OCI-LY1 (cell line): ENCODE measurements at regions not wholly inside any gene's neighbourhood (a gene's known extent, or its start where the extent isn't known, plus 50 kb on each side); places are given as distances from the start of the nearest gene placed in this dataset.

Source experiments
- H2AFZ ChIP-seq: fragments of 200-600 bp; sonication (generic), shearing (Covaris generic); 2 replicates; pipeline ENCODE4 v1.6.0; 2014; ENCODE audit warnings: antibody characterized with exemption, mild to moderate bottlenecking, low read length
- H3F3A ChIP-seq: fragments of 200-600 bp; sonication (generic), shearing (Covaris generic); 2 replicates; pipeline ENCODE4 v1.6.0; 2014; ENCODE audit warnings: mild to moderate bottlenecking, antibody characterized with exemption, low read length, moderate library complexity; ENCODE audit not compliant: insufficient read depth
- H3K27ac ChIP-seq: fragments of 200-600 bp; sonication (generic); 2 replicates; pipeline ENCODE4 v1.5.1; 2014; ENCODE audit warnings: low read length, mixed run types, mild to moderate bottlenecking, low read depth; ENCODE audit not compliant: poor library complexity, severe bottlenecking
- H3K27me3 ChIP-seq: fragments of 200-600 bp; sonication (generic); 2 replicates; pipeline ENCODE4 v1.6.0; 2014; ENCODE audit warnings: antibody characterized with exemption, mild to moderate bottlenecking, low read length, moderate library complexity; ENCODE audit not compliant: insufficient read depth
- H3K36me3 ChIP-seq: fragments of 200-600 bp; sonication (generic); 2 replicates; pipeline ENCODE4 v1.6.1; 2014; ENCODE audit warnings: mild to moderate bottlenecking, antibody characterized with exemption, low read length, moderate library complexity, mixed read lengths; ENCODE audit not compliant: insufficient read depth
- H3K4me1 ChIP-seq: fragments of 200-600 bp; sonication (generic); 2 replicates; pipeline ENCODE4 v1.5.1; 2014; ENCODE audit warnings: mild to moderate bottlenecking, low read length, moderate library complexity; ENCODE audit not compliant: insufficient read depth, severe bottlenecking
- H3K4me2 ChIP-seq: fragments of 200-600 bp; sonication (generic), shearing (Covaris generic); 2 replicates; pipeline ENCODE4 v1.6.1; 2014; ENCODE audit warnings: low read length
- H3K4me3 ChIP-seq: fragments of 200-600 bp; sonication (generic); 2 replicates; pipeline ENCODE4 v1.5.1; 2014; ENCODE audit warnings: low read length, low read depth, mild to moderate bottlenecking, mixed read lengths; ENCODE audit not compliant: poor library complexity, severe bottlenecking
- H3K79me2 ChIP-seq: fragments of 200-600 bp; shearing (Covaris generic); 2 replicates; pipeline ENCODE4 v1.6.1; 2016; ENCODE audit warnings: mixed run types, low read length, mixed read lengths; ENCODE audit not compliant: insufficient read depth
- H3K9ac ChIP-seq: fragments of 200-600 bp; sonication (generic), shearing (Covaris generic); 2 replicates; pipeline ENCODE4 v1.6.1; 2014; ENCODE audit warnings: mild to moderate bottlenecking, low read length, mixed read lengths
- H3K9me2 ChIP-seq: fragments of 200-600 bp; sonication (generic), shearing (Covaris generic); 2 replicates; pipeline ENCODE4 v1.6.1; 2014; ENCODE audit warnings: low read depth, mild to moderate bottlenecking, low read length, mixed read lengths
- H3K9me3 ChIP-seq: fragments of 200-600 bp; shearing (Covaris generic); 2 replicates; pipeline ENCODE4 v1.6.1; 2014; ENCODE audit warnings: low read length, mixed read lengths
- H4K20me1 ChIP-seq: fragments of 200-600 bp; sonication (generic), shearing (Covaris generic); 2 replicates; pipeline ENCODE4 v1.6.0; 2016; ENCODE audit warnings: mild to moderate bottlenecking, low read length; ENCODE audit not compliant: insufficient read depth
- EZH2 ChIP-seq: fragments of 200-600 bp; sonication (generic), shearing (Covaris generic); IDR thresholded peaks from 2 replicates; pipeline ENCODE4 v1.8.0; 2017; ENCODE audit warnings: borderline replicate concordance, mixed run types, mild to moderate bottlenecking, antibody characterized with exemption, low read length, moderate library complexity, mixed read lengths
- TF ChIP-seq, protein P1 (sequence below): fragments of 200-600 bp; sonication (generic), shearing (Covaris generic); IDR thresholded peaks from 2 replicates; pipeline ENCODE4 v1.5.1; 2017; ENCODE audit warnings: mild to moderate bottlenecking, antibody characterized with exemption, low read length, moderate library complexity, mixed read lengths

DNA sequence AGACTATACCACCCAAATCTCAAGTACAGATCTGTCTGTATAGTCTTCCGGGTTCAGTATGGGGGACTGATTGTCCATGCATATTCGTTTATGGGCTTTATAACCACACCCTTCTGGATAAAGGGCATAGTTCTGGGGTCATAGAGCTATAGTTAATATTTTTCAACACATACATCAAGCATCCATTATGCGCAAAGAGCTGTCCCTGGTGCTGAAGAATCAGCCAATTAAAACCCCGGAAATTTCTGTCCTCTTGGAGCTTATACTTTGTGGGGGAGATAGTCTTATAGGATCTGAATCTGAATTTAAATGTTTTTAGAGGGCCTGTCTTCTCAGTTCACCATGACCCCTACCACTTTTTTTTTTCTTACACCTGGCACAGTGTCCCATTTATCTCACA is 256.7 kb downstream of the SUDS3 start:
- no peaks in the 10 kb centered on the region for H3K9me3 ChIP-seq
- H3K27me3 ChIP-seq, result no peaks in the 10 kb centered on the region
- H2AFZ ChIP-seq, result no peak overlapping the region
- TF ChIP-seq EZH2, result no peak
- TF ChIP-seq, protein P1, sequence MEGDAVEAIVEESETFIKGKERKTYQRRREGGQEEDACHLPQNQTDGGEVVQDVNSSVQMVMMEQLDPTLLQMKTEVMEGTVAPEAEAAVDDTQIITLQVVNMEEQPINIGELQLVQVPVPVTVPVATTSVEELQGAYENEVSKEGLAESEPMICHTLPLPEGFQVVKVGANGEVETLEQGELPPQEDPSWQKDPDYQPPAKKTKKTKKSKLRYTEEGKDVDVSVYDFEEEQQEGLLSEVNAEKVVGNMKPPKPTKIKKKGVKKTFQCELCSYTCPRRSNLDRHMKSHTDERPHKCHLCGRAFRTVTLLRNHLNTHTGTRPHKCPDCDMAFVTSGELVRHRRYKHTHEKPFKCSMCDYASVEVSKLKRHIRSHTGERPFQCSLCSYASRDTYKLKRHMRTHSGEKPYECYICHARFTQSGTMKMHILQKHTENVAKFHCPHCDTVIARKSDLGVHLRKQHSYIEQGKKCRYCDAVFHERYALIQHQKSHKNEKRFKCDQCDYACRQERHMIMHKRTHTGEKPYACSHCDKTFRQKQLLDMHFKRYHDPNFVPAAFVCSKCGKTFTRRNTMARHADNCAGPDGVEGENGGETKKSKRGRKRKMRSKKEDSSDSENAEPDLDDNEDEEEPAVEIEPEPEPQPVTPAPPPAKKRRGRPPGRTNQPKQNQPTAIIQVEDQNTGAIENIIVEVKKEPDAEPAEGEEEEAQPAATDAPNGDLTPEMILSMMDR, result no peak
- no peaks in the 10 kb centered on the region for H3K36me3 ChIP-seq
- no peaks in the 10 kb centered on the region for H3K4me1 ChIP-seq
- no peaks in the 10 kb centered on the region for H3K79me2 ChIP-seq
- H3F3A ChIP-seq, result no peaks in the 10 kb centered on the region
- no peak overlapping the region for H3K4me3 ChIP-seq
- H3K27ac ChIP-seq, result no peak overlapping the region
- H4K20me1 ChIP-seq, result no peaks in the 10 kb centered on the region
- no peaks in the 10 kb centered on the region for H3K9me2 ChIP-seq
- no peak overlapping the region for H3K9ac ChIP-seq
- H3K4me2 ChIP-seq, result no peak overlapping the region

DNA sequence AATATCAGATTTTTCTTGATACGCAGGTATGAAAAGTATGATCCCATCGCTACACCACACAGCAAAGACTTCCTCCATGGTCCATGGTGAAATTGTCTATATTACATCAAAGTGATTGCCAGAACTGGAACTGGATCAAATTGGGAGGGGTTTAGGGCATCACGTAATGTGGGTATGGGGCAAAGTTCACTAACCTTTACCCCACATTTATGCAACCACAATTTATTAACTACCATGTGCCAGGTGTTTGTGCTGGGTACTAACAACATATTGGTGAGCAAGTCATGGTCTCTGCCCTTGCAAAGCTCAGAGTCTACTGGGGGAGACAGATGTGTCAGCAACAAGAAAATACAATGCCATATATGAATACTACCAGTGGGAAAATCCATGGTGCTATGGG is 258.9 kb downstream of the SUDS3 start:
- H3K4me2 ChIP-seq, result no peak overlapping the region
- H3K27ac ChIP-seq, result no peak overlapping the region
- H3K9me2 ChIP-seq, result no peaks in the 10 kb centered on the region
- H3K4me3 ChIP-seq, result no peak overlapping the region
- H3K27me3 ChIP-seq, result no peaks in the 10 kb centered on the region
- TF ChIP-seq EZH2, result no peak
- TF ChIP-seq, protein P1, result no peak
- no peaks in the 10 kb centered on the region for H3K4me1 ChIP-seq
- no peaks in the 10 kb centered on the region for H3K9me3 ChIP-seq
- no peaks in the 10 kb centered on the region for H3K79me2 ChIP-seq
- no peaks in the 10 kb centered on the region for H3F3A ChIP-seq
- no peaks in the 10 kb centered on the region for H3K36me3 ChIP-seq
- H2AFZ ChIP-seq, result no peak overlapping the region
- no peak overlapping the region for H3K9ac ChIP-seq
- no peaks in the 10 kb centered on the region for H4K20me1 ChIP-seq

DNA sequence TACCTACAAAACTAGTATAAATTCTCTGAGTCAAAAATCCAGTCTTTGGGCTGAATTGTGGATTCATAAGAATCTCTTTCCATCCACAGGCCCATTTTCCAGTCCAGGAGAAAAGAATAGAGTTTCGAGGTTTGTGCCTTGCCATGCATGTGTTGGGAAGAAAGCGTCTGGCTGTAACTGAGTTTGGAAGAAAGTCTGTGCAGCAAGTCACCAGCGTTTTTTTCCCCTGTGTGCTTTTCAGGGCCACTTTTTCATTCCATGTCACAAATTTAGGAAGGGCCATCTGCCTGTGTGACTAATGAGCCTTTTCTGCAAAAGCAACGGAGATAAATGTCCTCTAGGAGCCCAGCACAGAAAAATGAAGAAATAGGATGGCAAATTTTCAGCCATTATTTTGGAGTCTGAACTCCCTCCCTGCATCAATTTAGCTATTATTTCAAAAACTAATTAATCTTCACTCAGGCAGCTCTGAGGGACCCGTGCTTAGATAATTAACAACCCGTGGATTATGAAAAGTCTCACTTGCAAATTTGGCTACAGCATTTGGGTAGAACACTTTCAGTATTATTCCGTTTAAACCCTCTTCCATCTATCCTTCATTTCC is 261.5 kb downstream of the SUDS3 start:
- Histone ChIP-seq H3K4me2 (no peak overlapping the region), H3K27ac (no peak overlapping the region), H3K9me2 (no peaks in the 10 kb centered on the region)

More for the DNA sequence above, 261.5 kb downstream of the SUDS3 start:
- H3K36me3 ChIP-seq, result no peaks in the 10 kb centered on the region
- H3K4me1 ChIP-seq, result no peaks in the 10 kb centered on the region
- no peak overlapping the region for H3K4me3 ChIP-seq
- H4K20me1 ChIP-seq, result no peaks in the 10 kb centered on the region
- H2AFZ ChIP-seq, result no peak overlapping the region
- no peaks in the 10 kb centered on the region for H3K9me3 ChIP-seq
- H3F3A ChIP-seq, result no peaks in the 10 kb centered on the region
- no peak overlapping the region for H3K9ac ChIP-seq
- H3K79me2 ChIP-seq, result no peaks in the 10 kb centered on the region
- no peak for TF ChIP-seq EZH2
- TF ChIP-seq, protein P1, result no peak
- no peaks in the 10 kb centered on the region for H3K27me3 ChIP-seq
